ENCODE measurements at regions not wholly inside any gene's neighbourhood (a gene's known extent, or its start where the extent isn't known, plus 50 kb on each side); places are given as distances from the start of the nearest gene placed in this dataset.

- no peak for DNase-seq
Measured at GRCh38 chr5:93273176-93273575, 307.8 kb downstream of the NR2F1-AS1 start.

GRCh38 chr5:93272108-93272507, 308.9 kb downstream of the NR2F1-AS1 start:
- DNase-seq, result no peak

DNA sequence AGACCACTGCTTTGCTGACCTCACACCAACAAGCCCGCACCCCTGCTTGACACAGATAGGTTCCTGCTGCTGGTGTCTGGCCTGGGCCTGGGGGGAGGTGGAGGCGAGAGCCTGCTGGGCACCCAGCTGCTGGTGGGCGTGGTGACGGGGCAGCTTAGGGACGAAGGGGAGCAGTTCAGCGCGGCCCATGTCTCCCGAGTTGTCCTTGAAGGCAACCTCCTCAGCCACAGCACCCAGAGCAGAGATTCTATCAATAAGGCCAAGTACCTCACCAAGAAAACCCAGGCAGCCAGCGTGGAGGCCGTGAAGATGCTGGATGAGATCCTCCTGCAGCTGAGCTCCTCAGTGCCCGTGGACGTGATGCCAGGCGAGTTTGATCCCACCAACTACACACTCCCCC, 313.3 kb downstream of the NR2F1-AS1 start:
- no peak for DNase-seq

- DNase-seq, result no peak
Measured at GRCh38 chr5:93267276-93267675, 313.7 kb downstream of the NR2F1-AS1 start.

GRCh38 chr5:93257616-93258015, 323.4 kb downstream of the NR2F1-AS1 start:
- no peak for DNase-seq

GRCh38 chr5:93255796-93256195, 325.2 kb downstream of the NR2F1-AS1 start:
- DNase-seq, result no peak

DNA sequence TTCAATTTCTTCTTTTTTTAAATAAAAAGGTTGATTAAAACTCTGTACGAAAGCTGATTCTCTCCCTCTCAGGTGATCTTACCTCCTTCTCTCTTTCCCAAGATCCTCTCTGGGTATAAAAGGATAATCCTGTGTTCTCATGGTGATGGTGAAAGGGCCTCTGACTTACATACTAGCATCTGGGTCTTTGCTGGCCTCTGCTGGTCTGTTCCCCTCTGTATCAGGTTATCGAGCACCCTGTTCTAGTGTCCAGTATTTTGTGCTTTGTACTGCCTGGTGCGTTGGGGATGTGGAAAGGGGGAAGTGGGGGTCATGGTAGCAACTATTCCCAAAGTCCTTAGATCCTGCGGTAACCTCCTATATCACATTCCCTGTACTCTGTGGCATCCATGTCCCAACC, 328.9 kb downstream of the NR2F1-AS1 start:
- DNase-seq, result no peak

- no peak for DNase-seq
Measured at GRCh38 chr5:93251347-93251746, 329.7 kb downstream of the NR2F1-AS1 start.

DNA sequence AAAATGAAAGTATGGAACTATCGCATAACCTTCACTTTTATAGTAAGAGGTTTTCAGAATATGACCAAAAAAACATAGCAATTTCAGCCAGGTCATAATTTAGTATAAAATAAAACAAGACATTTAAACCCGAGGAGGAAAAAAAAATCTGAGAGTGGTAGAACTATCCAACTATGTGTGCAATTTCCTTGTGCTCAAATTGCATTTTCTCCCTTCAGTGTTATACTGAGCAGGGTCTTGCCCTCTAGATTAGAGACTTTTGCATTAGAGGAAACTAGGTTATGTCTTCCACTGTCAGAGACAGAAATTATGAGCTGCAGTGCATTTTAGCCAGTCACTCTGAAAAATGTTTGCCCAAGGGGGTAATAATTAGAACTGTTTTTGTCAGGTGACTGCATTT, 330.6 kb downstream of the NR2F1-AS1 start:
- DNase-seq, result no peak

DNA sequence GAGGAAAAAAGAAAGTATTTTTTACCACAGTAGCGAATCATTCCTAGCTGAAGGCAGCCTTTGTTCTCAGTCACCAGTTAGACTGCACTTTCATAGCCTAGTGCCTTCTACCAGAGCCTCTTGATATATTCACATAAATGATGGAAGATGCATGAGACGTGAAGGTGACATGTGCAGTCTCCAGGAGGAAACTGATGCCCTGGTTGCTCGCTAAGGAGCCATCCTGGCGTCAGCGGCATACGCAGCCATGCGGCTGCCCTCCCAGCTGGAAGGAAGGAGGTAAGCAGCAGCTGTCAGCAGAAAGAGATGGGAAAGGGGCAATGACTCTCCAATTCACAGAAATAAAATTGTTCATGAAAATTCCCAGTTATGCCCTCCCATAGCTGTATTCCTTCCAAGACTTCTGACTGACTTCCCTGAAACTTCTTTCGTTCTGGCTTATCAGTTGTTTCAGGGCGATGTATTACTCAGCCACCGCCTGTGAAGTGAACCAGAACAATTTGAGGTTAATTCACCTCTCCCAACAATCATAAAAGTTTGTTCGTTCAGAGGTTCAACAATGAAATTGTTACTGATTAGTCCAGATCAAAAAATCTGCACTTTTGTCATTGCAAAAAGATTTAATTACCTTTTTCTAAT, 331.2 kb downstream of the NR2F1-AS1 start:
- no peak for DNase-seq

- DNase-seq, result no peak
Measured at GRCh38 chr5:93247105-93247504, 333.9 kb downstream of the NR2F1-AS1 start.

- peak; percentile 42 for DNase-seq
Measured at GRCh38 chr5:93246090-93246855, 334.7 kb downstream of the NR2F1-AS1 start.

DNA sequence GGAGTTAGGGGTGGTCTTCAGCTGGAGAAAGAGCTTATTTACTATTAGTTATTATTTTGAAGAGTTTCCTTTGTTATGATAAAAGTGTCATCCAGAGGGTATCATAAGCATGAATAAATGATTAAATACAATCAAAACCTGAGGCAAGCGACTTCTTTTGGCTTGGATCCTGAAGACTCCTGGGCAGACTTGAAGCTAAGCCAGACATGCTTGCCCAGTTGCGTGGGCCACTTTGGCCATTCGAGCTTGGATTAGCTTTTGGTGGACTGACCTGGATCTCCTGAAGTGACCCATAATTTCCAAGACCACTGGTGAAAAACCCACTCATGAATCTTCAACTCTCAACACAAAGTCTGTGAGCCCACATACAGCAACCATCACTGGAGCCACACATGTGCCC, 335.8 kb downstream of the NR2F1-AS1 start:
- DNase-seq, result no peak

GRCh38 chr5:93243481-93243880, 337.5 kb downstream of the NR2F1-AS1 start:
- DNase-seq, result no peak

DNA sequence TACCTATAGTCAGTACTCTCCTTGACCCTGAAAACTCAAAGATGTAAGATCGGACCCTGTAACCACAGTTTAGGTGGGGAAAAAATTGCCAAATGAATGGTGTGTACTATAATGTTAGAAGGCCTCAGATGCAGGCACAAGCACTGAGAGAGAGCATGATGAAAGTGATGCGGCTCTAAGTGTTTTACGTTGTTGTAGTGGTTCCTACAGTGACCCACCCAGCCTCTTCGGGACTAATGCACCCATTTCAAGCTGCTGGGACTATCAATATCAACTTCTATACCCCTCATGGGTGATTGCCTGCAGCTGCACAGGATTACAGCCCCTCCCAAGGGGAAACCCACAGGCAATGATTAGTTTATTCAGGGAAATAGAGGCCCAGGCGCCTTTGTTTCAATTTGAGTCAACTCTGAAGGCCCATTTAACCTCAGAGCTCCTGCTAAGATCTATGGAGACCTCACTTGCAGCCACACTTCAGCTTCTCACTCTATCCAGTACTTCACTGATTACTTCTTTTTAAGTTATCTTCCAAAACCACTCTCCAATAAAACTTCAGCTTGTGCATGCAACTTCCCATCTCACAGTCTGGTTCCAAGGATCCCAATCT, 340.7 kb downstream of the NR2F1-AS1 start:
- DNase-seq, result no peak

DNA sequence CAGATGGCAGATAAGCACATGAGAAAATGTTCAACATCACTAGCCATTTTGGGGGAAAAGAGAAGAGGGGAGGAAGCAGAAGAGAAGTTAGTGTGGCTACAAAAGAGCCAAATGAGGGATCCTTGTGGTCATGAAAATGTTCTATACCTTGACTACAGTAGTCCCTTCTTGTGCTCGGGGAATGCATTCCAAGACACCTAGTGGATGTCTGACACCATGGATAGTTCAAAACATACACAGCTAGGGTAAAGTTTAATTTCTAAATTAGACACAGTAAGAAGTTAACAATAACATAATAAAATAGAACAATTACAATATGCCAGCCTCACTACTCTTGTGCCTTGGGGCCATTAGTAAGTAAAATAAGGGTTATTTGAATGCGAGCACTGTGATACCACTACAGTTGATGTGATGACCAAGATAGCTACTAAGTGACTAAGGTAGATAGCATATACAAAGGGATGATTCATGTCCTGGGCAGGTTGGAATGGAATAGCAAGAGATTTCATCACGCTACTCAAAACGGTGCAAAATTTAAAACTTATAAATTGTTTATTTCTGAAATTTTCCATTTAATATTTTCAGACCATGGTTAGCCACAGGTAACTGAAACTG, 344.1 kb downstream of the NR2F1-AS1 start:
- no peak for DNase-seq

DNA sequence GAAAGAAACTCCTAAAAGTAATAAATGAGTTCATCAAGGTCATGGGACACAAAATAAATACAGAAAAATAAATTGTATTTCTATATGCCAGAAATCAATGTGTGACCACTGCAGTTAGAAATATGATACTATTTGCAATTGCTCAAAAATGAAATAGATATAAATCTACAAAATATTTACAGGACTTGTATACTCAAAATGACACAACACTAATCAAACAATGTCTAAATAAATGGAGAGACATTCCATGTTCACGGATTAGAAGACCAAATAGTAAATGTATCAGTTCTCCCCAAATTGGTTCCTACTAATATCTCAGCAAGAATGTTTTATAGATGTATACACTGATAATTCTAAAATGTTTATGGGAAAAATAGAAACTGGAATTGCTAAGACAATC, 345.3 kb downstream of the NR2F1-AS1 start:
- DNase-seq, result no peak

DNA sequence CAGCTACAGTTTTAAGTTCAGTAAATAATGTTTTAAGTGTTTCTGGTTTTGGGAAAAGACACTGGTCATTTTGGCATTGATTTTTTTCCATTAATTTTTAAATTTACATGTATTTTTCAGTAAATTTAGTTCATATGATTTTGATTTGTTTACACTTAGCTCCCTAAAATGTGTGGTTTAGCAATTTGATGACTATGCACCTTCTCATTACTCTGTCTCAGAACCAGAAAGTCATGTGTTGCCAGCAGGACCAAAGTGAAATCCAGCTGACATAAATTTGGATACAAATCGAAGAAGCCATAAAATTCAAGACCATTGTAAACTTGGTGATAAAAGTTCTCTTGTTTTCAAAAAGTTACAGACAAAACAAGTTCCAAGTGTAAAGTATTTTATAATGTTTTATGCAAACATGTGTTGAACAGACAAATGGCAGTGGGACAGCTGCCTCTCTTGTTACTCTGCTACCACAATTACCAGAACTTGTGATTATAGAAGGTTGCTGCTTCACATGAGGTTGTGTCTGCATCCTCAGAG, 354.8 kb downstream of the NR2F1-AS1 start:
- DNase-seq, result no peak

DNA sequence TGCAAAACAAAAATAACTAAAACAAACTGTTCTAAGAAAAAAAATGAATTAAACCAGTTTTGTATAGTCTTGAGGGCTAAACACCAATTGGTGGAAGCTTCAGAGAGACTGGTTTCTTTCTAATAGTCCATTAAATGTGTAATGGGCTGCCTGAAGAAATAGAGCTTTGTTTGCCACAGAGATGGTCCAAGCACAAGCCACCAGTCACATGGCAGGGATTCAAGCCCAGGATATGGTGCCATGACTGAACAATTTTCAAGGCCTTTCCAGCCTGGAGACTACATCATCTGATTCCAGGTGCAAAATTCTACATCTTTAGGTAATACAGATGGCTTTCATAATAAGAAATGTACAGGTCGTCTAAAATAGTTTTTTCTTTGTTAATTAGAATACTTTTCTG, 355.3 kb downstream of the NR2F1-AS1 start:
- peak; percentile 47 for DNase-seq

GRCh38 chr5:93224624-93225023, 356.4 kb downstream of the NR2F1-AS1 start:
- DNase-seq, result no peak

GRCh38 chr5:93221773-93222172, 359.2 kb downstream of the NR2F1-AS1 start:
- DNase-seq, result no peak

- no peak for DNase-seq
Measured at GRCh38 chr5:93220431-93220830, 360.6 kb downstream of the NR2F1-AS1 start.

DNA sequence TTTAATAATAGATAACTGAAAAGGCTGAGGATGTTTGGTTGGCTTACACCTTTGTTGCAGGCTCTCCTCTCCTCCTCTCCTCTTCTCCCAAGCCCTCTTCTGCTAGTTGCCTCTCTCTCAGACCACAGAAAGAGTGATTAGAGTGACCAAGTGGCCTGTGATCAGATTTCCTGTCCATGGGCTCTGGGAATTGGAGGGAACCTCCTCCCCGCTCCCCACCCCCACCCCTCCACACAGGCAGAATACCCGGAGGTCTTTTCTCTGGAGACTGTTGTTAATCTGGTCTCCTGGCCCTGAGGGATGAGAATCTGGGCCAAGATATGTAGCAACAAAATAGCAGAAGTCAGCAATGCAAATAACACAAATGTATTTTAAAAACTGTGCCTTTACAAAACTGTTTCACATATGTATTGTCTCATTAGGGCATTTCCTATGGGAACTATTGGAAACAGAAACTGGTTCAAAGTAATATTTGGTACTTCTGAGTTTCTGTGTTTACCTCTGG, 361.3 kb downstream of the NR2F1-AS1 start:
- no peak for DNase-seq
